AG04450 (cell line): ENCODE measurements at regions not wholly inside any gene's neighbourhood (a gene's known extent, or its start where the extent isn't known, plus 50 kb on each side); places are given as distances from the start of the nearest gene placed in this dataset.

Experiments
- CTCF ChIA-PET: fragments of 300-600, 350-600 bp; formaldehyde crosslinking; extraction: SDS; loops from one replicate; lab custom pipeline; 2022; ENCODE audit warnings: antibody characterized with exemption, inconsistent platforms; lab: Charles Lee
- POLR2A ChIA-PET: fragments of 350-600 bp; formaldehyde crosslinking; extraction: SDS; loops from one replicate; lab custom pipeline; 2021; ENCODE audit warnings: antibody characterized with exemption, inconsistent platforms; lab: Yijun Ruan, JAX
- DNase-seq: peaks from one replicate; pipeline ENCODE4 v3.0.0-alpha.2; 2011; ENCODE audit warnings: low read depth, low spot score
- H3K27ac ChIP-seq: one replicate; pipeline ENCODE4 v1.5.1; 2012; ENCODE audit warnings: low read depth, low read length, control low read depth
- H3K27me3 ChIP-seq: one replicate; pipeline ENCODE4 v1.6.0; 2012; ENCODE audit warnings: low read length; ENCODE audit not compliant: control insufficient read depth, insufficient read depth
- H3K4me3 ChIP-seq: 2 replicates; pipeline ENCODE4 v1.5.1; 2011; ENCODE audit warnings: mild to moderate bottlenecking, low read depth, low read length, control low read depth
- H3K9me3 ChIP-seq: 2 replicates; pipeline ENCODE4 v1.5.1; 2012; ENCODE audit warnings: low read length; ENCODE audit not compliant: control insufficient read depth, insufficient read depth
- CTCF ChIP-seq: IDR thresholded peaks from 2 replicates; pipeline ENCODE4 v1.5.1; 2011; ENCODE audit warnings: low read depth, low read length, control low read depth, inconsistent platforms

DNA sequence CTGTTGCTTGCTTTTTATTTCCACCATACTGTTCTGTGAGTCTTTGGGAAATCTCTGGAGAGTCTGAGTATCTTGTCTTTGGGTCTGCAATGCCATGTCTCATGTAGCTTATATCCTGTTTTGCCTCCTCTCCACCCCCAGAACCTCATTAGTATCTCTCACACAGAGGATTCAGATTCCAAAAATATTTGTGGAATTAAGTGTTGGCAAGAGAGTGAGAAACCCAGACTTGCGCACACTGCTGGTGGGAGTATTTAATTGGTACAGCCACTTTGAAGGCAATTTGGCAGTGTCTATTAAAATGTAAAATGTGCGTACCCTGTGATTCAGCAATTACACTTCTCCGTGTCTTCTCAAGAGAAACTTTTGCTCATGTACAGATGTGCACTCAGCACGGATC, 68.6 kb downstream of the ZNF621 start:
- POLR2A ChIA-PET = no interaction called here
- no peaks in the 10 kb centered on the region for H3K27me3 ChIP-seq
- CTCF ChIA-PET = interaction anchor here (1.6 kb wide), 2 partner anchors 11 to 13 kb away, joined by 8 read pairs; no protein-coding TSS in a partner anchor
- no peak for TF ChIP-seq CTCF
- H3K9me3 ChIP-seq = no peaks in the 10 kb centered on the region
- H3K27ac ChIP-seq = no peak overlapping the region
- DNase-seq = no peak
- no peak overlapping the region for H3K4me3 ChIP-seq

GRCh38 chr3:40597441-40597840, 72.7 kb downstream of the ZNF621 start:
- POLR2A ChIA-PET = no interaction called here
- Histone ChIP-seq H3K27ac (no peak overlapping the region), H3K4me3 (no peak overlapping the region), H3K27me3 (no peaks in the 10 kb centered on the region), H3K9me3 (no peaks in the 10 kb centered on the region)
- DNase-seq = no peak
- CTCF ChIA-PET = no interaction called here
- TF ChIP-seq CTCF = no peak

DNA sequence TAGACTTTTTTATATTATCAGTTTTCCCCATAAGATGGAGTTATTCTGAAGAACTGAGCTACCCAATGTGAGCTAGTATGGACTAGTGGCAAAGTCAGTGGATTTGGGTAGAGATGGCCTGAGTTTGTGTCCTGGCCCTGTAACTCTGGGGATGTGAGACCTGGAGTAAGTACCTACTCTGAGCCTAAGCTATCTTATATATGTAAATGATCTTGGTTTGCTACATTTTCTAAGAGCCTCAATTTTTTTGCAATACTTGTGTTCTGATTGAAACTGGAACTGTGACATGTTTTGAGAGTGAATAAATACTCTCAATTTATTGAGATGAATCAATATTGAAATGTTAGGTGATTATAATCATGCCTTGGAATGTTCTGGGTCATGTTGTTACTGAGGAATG, 73.6 kb downstream of the ZNF621 start:
- H3K27ac ChIP-seq = no peak overlapping the region
- ChIA-PET CTCF (interaction anchor here (0.7 to 2.0 kb wide), 3 partner anchors 11 to 18 kb away, joined by 3 to 8 read pairs (median 8); no protein-coding TSS in a partner anchor), POLR2A (no interaction called here)
- no peak overlapping the region for H3K4me3 ChIP-seq
- no peak for TF ChIP-seq CTCF
- no peak for DNase-seq
- H3K27me3 ChIP-seq = no peaks in the 10 kb centered on the region
- H3K9me3 ChIP-seq = no peaks in the 10 kb centered on the region

DNA sequence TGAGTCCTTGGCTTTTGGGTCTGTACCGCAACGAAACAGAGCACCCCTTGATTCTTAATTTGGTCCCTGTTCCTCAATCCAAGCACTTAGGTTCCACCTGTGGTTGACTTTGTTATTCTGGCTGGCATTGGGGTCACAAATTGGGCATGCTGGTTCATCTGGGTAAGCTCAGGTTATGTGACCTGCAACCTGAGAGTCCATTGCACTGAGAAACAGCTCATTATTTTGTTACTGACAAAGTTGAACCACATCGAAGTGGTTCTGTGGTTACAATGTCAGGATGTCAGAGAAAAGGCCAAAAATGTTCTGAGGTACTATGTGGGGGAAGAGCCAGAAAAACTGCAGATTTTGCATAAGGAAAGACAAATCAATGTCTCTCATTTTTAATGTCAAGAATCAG, 74.2 kb downstream of the ZNF621 start:
- Histone ChIP-seq H3K27ac (no peak overlapping the region), H3K9me3 (no peaks in the 10 kb centered on the region), H3K4me3 (no peak overlapping the region), H3K27me3 (no peaks in the 10 kb centered on the region)
- no peak for DNase-seq
- ChIA-PET POLR2A (no interaction called here), CTCF (interaction anchor here (1.6 to 2.0 kb wide), 2 partner anchors 15 to 19 kb away, joined by 8 read pairs; no protein-coding TSS in a partner anchor)
- TF ChIP-seq CTCF = no peak

GRCh38 chr3:40602778-40603385, 78.1 kb downstream of the ZNF621 start:
- no peak overlapping the region for H3K27ac ChIP-seq
- DNase-seq = no peak
- no peak overlapping the region for H3K4me3 ChIP-seq
- ChIA-PET POLR2A (no interaction called here), CTCF (interaction anchor here (0.6 to 3.2 kb wide), 2 partner anchors 18 to 241 kb away, joined by 3 to 9 read pairs; no protein-coding TSS in a partner anchor)
- TF ChIP-seq CTCF = no peak
- no peaks in the 10 kb centered on the region for H3K9me3 ChIP-seq
- no peaks in the 10 kb centered on the region for H3K27me3 ChIP-seq
